ENCODE measurements at regions not wholly inside any gene's neighbourhood (a gene's known extent, or its start where the extent isn't known, plus 50 kb on each side); places are given as distances from the start of the nearest gene placed in this dataset.

DNA sequence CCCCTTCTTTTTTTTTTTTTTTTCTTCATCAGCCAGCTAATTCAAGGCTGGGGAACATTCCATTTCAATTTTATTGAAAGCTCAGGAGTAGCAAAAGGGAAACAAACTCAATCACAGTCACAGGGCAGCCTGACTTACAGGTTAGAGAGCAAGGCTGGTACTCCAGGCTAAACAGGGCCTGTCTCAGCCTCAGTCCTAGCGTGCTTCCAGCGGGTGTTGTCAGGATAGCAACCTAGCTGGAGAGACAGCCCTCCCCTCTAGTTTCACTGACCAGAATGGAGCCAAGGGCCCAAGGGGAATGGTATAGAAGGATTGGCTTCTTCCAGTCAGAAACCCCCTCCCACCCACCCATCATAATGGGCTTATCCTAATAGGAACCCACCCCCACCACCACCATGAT is 132.9 kb downstream of the PXDC1 start:
- H3K4me1 ChIP-seq (ENCODE audit: control insufficient read depth in 1 of 2, insufficient read depth in 2 of 2, low read depth in 1 of 2, low read length in 1 of 2): no peaks in the 10 kb centered on the region
- WGBS (ENCODE audit: low lambda C conversion rate): 100% methylated on average over 2 of the region's 2 CpGs

DNA sequence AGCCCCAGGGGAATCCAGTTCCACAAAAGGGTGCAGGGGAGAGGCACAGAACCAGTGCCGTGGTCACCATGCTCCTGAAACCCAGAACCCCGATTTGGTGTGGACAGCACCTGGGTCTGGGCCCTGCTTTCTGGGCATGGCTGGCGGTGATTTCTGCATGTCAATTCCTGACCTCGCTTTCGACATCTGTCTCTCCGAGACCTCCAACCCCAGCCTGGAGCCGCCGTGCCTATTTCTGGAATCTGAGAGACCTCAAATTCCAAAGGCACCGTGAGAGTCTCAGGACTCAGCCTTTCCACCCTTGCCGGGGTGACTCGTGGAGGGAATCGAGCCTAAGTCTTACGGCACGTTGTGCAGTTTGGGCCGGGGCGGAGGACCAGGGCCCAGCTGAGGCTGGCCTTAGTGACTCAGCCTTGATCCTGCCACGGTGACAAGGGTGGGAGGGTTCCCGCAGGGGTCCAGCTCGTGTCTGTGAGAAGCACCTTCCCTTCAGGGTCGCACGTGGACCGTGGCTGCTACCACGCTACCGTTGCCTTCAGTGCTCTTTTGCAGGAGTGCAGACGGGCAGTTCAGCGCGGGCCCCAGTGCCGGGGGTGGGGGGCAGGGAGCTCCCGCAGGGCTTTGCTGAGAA is 133.7 kb downstream of the PXDC1 start:
- no peaks in the 10 kb centered on the region for H3F3A ChIP-seq (replicated peaks; ENCODE audit: insufficient read depth)
- H3K27ac ChIP-seq (ENCODE audit: low read depth in 2 of 2, low read length in 1 of 2): no peak overlapping the region
- H3K79me2 ChIP-seq (ENCODE audit: insufficient read depth): no peaks in the 10 kb centered on the region
- no peaks in the 10 kb centered on the region for H4K20me1 ChIP-seq (ENCODE audit: insufficient read depth)
- H3K9me3 ChIP-seq: no peaks in the 10 kb centered on the region
- ChIA-PET CTCF (no interaction called here), POLR2A (no interaction called here)
- WGBS (ENCODE audit: low lambda C conversion rate): 62% methylated on average over 12 of the region's 29 CpGs
- H2AFZ ChIP-seq (ENCODE audit: low read depth): no peak overlapping the region
- no peak overlapping the region for H3K9ac ChIP-seq
- TF ChIP-seq FOXJ3 (CRISPR knock-in tag; IDR thresholded peaks at IDR 0.05): no peak
- TF ChIP-seq MEF2A (IDR thresholded peaks at IDR 0.05; ENCODE audit: borderline replicate concordance, low read depth): no peak
- no peak for TF ChIP-seq RXRA (IDR thresholded peaks at IDR 0.05; ENCODE audit: borderline replicate concordance, low read depth)
- no peak for TF ChIP-seq RCOR1 (IDR thresholded peaks at IDR 0.05; ENCODE audit: low read length)
- no peak for TF ChIP-seq TEAD4 (IDR thresholded peaks at IDR 0.05; ENCODE audit: borderline replicate concordance, insufficient read depth)
- no peak for TF ChIP-seq NFIC (IDR thresholded peaks at IDR 0.05; ENCODE audit: borderline replicate concordance)
- TF ChIP-seq, protein P1, sequence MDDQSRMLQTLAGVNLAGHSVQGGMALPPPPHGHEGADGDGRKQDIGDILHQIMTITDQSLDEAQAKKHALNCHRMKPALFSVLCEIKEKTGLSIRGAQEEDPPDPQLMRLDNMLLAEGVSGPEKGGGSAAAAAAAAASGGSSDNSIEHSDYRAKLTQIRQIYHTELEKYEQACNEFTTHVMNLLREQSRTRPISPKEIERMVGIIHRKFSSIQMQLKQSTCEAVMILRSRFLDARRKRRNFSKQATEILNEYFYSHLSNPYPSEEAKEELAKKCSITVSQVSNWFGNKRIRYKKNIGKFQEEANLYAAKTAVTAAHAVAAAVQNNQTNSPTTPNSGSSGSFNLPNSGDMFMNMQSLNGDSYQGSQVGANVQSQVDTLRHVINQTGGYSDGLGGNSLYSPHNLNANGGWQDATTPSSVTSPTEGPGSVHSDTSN (IDR thresholded peaks at IDR 0.05): no peak
- no peak for TF ChIP-seq RFX5 (IDR thresholded peaks at IDR 0.05; ENCODE audit: low read length)
- no peak for TF ChIP-seq NRF1 (IDR thresholded peaks at IDR 0.05; ENCODE audit: low read depth, low read length)
- TF ChIP-seq SMC3 (IDR thresholded peaks at IDR 0.05; ENCODE audit: low read depth, low read length): no peak
- TF ChIP-seq EP300 (IDR thresholded peaks at IDR 0.05; ENCODE audit: borderline replicate concordance in 1 of 2, low read depth in 1 of 2, low read length in 1 of 2): no peak
- TF ChIP-seq FOXM1 (IDR thresholded peaks at IDR 0.05; ENCODE audit: low read depth): no peak
- TF ChIP-seq ELF1 (IDR thresholded peaks at IDR 0.05): no peak
- TF ChIP-seq, protein P2, sequence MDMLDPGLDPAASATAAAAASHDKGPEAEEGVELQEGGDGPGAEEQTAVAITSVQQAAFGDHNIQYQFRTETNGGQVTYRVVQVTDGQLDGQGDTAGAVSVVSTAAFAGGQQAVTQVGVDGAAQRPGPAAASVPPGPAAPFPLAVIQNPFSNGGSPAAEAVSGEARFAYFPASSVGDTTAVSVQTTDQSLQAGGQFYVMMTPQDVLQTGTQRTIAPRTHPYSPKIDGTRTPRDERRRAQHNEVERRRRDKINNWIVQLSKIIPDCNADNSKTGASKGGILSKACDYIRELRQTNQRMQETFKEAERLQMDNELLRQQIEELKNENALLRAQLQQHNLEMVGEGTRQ (IDR thresholded peaks at IDR 0.05; ENCODE audit: borderline replicate concordance, low read depth, low read length): no peak
- TF ChIP-seq TCF12 (IDR thresholded peaks at IDR 0.05): no peak
- no peak overlapping the region for H3K4me3 ChIP-seq (ENCODE audit: low read depth in 2 of 2, low read length in 1 of 2)
- H3K36me3 ChIP-seq (replicated peaks in 1 of 2; ENCODE audit: control insufficient read depth in 1 of 2, insufficient read depth in 2 of 2, low read length in 1 of 2): no peaks in the 10 kb centered on the region
- no peak overlapping the region for H3K4me2 ChIP-seq
- DNase-seq: no peak
- H3K9me2 ChIP-seq: no peaks in the 10 kb centered on the region
- peaks cover 65% of the 10 kb centered on the region; the same call in 1 of the 2 replicates for H3K27me3 ChIP-seq (ENCODE audit: insufficient read depth)
- H3K4me1 ChIP-seq (ENCODE audit: control insufficient read depth in 1 of 2, insufficient read depth in 2 of 2, low read depth in 1 of 2, low read length in 1 of 2): no peaks in the 10 kb centered on the region

More for the DNA sequence above, 132.9 kb downstream of the PXDC1 start:
- no peaks in the 10 kb centered on the region for H3K9me3 ChIP-seq
- H3K79me2 ChIP-seq (ENCODE audit: insufficient read depth): no peaks in the 10 kb centered on the region
- no peak overlapping the region for H3K27ac ChIP-seq (ENCODE audit: low read depth in 2 of 2, low read length in 1 of 2)
- H4K20me1 ChIP-seq (ENCODE audit: insufficient read depth): no peaks in the 10 kb centered on the region
- peaks cover 72% of the 10 kb centered on the region; the same call in 1 of the 2 replicates for H3K27me3 ChIP-seq (ENCODE audit: insufficient read depth)
- ChIA-PET POLR2A (no interaction called here), CTCF (no interaction called here)
- H2AFZ ChIP-seq (ENCODE audit: low read depth): no peak overlapping the region
- no peak overlapping the region for H3K9ac ChIP-seq
- H3K9me2 ChIP-seq: no peaks in the 10 kb centered on the region
- no peak overlapping the region for H3K4me3 ChIP-seq (ENCODE audit: low read depth in 2 of 2, low read length in 1 of 2)
- H3K4me2 ChIP-seq: no peak overlapping the region
- no peaks in the 10 kb centered on the region for H3K36me3 ChIP-seq (replicated peaks in 1 of 2; ENCODE audit: control insufficient read depth in 1 of 2, insufficient read depth in 2 of 2, low read length in 1 of 2)
- no peaks in the 10 kb centered on the region for H3F3A ChIP-seq (replicated peaks; ENCODE audit: insufficient read depth)
- TF ChIP-seq, protein P3, sequence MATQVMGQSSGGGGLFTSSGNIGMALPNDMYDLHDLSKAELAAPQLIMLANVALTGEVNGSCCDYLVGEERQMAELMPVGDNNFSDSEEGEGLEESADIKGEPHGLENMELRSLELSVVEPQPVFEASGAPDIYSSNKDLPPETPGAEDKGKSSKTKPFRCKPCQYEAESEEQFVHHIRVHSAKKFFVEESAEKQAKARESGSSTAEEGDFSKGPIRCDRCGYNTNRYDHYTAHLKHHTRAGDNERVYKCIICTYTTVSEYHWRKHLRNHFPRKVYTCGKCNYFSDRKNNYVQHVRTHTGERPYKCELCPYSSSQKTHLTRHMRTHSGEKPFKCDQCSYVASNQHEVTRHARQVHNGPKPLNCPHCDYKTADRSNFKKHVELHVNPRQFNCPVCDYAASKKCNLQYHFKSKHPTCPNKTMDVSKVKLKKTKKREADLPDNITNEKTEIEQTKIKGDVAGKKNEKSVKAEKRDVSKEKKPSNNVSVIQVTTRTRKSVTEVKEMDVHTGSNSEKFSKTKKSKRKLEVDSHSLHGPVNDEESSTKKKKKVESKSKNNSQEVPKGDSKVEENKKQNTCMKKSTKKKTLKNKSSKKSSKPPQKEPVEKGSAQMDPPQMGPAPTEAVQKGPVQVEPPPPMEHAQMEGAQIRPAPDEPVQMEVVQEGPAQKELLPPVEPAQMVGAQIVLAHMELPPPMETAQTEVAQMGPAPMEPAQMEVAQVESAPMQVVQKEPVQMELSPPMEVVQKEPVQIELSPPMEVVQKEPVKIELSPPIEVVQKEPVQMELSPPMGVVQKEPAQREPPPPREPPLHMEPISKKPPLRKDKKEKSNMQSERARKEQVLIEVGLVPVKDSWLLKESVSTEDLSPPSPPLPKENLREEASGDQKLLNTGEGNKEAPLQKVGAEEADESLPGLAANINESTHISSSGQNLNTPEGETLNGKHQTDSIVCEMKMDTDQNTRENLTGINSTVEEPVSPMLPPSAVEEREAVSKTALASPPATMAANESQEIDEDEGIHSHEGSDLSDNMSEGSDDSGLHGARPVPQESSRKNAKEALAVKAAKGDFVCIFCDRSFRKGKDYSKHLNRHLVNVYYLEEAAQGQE (IDR thresholded peaks at IDR 0.05; ENCODE audit: low read depth, low read length): no peak
- DNase-seq: no peak

Data from SK-N-SH (cell line).